Hematopoietic multipotent progenitor cell treated with erythropoietin and hydrocortisone succinate and interleukin-3 and kit ligand, for 15 days (in vitro differentiated cells): ENCODE measurements at regions not wholly inside any gene's neighbourhood (a gene's known extent, or its start where the extent isn't known, plus 50 kb on each side); places are given as distances from the start of the nearest gene placed in this dataset.

Source experiments
- DNase-seq: peaks from one replicate; pipeline ENCODE4 v3.0.0-alpha.2; 2015; ENCODE audit warnings: low spot score

- no peak for DNase-seq
Observed at GRCh38 chr2:150585221-150585971, 97.9 kb upstream of the RND3 start.

GRCh38 chr2:150584081-150584480 lies 96.6 kb upstream of the RND3 start:
- no peak for DNase-seq

- DNase-seq: no peak
Observed at GRCh38 chr2:150581717-150582472, 94.4 kb upstream of the RND3 start.

- DNase-seq: no peak
Observed at GRCh38 chr2:150578481-150578880, 91.0 kb upstream of the RND3 start.

- DNase-seq: no peak
Observed at GRCh38 chr2:150575861-150576260, 88.4 kb upstream of the RND3 start.

- no peak for DNase-seq
Observed at GRCh38 chr2:150572961-150573395, 85.5 kb upstream of the RND3 start.

- no peak for DNase-seq
Observed at GRCh38 chr2:150572194-150572766, 84.8 kb upstream of the RND3 start.

GRCh38 chr2:150571121-150571520 lies 83.7 kb upstream of the RND3 start:
- DNase-seq: no peak

- no peak for DNase-seq
Observed at GRCh38 chr2:150570712-150571111, 83.2 kb upstream of the RND3 start.

- no peak for DNase-seq
Observed at GRCh38 chr2:150569761-150570160, 82.3 kb upstream of the RND3 start.

GRCh38 chr2:150567771-150568301 lies 80.4 kb upstream of the RND3 start:
- DNase-seq: no peak

GRCh38 chr2:150566289-150566688 lies 78.8 kb upstream of the RND3 start:
- no peak for DNase-seq

GRCh38 chr2:150561076-150561475 lies 73.6 kb upstream of the RND3 start:
- no peak for DNase-seq

GRCh38 chr2:150557020-150557600 lies 69.6 kb upstream of the RND3 start:
- no peak for DNase-seq

GRCh38 chr2:150555611-150556356 lies 68.3 kb upstream of the RND3 start:
- DNase-seq: no peak

GRCh38 chr2:150554046-150554445 lies 66.6 kb upstream of the RND3 start:
- DNase-seq: no peak

- no peak for DNase-seq
Observed at GRCh38 chr2:150552041-150552820, 64.8 kb upstream of the RND3 start.

GRCh38 chr2:150549381-150549780 lies 61.9 kb upstream of the RND3 start:
- DNase-seq: no peak

GRCh38 chr2:150548527-150548926 lies 61.1 kb upstream of the RND3 start:
- DNase-seq: no peak

- DNase-seq: no peak
Observed at GRCh38 chr2:150545916-150546315, 58.4 kb upstream of the RND3 start.

GRCh38 chr2:150544731-150545130 lies 57.3 kb upstream of the RND3 start:
- DNase-seq: no peak
